PC-3 (cell line): ENCODE measurements at regions not wholly inside any gene's neighbourhood (a gene's known extent, or its start where the extent isn't known, plus 50 kb on each side); places are given as distances from the start of the nearest gene placed in this dataset.

Source experiments
- ATAC-seq: fragments of 200-7000 bp; cut with Tn5 transposase; 2 replicates; pipeline ENCODE4 v1.9.1; 2020; ENCODE audit warnings: mild to moderate bottlenecking, moderate library complexity
- BruUV-seq: library from RNA; stranded (reverse); fragments of 400-500 nt; replicated peaks from 2 replicates; lab custom pipeline; 2021; lab: Mats Ljungman, UMichigan
- CTCF ChIA-PET: fragments of 300-600 bp; sonication (Branson Sonifier 250); formaldehyde crosslinking; loops from one replicate; lab custom pipeline; 2022; ENCODE audit warnings: antibody characterized with exemption; lab: Charles Lee
- POLR2A ChIA-PET: fragments of 300-600 bp; sonication (Branson Sonifier 250); formaldehyde crosslinking; loops from one replicate; lab custom pipeline; 2022; ENCODE audit warnings: antibody characterized with exemption; ENCODE audit not compliant: unreplicated experiment; lab: Charles Lee
- DNase-seq: peaks from one replicate; pipeline ENCODE4 v3.0.0-alpha.2; 2015
- H2AFZ ChIP-seq: fragments of 300-600 bp; sonication (generic); 2 replicates; pipeline ENCODE4 v1.6.0; 2016; ENCODE audit warnings: antibody characterized with exemption, low read length
- H3F3A ChIP-seq: fragments of 300-600 bp; sonication (generic); one replicate; pipeline ENCODE4 v1.6.0; 2017; ENCODE audit warnings: antibody characterized with exemption, low read length, control low read depth, mild to moderate bottlenecking; ENCODE audit not compliant: unreplicated experiment
- H3K27ac ChIP-seq: fragments of 300-600 bp; sonication (generic); 2 replicates; pipeline ENCODE4 v1.5.1; 2016; ENCODE audit warnings: mild to moderate bottlenecking, low read length
- H3K27me3 ChIP-seq: fragments of 300-600 bp; sonication (generic); 2 replicates; pipeline ENCODE4 v1.6.1; 2016; ENCODE audit warnings: low read length, mixed read lengths
- H3K36me3 ChIP-seq: fragments of 300-600 bp; sonication (generic); 2 replicates; pipeline ENCODE4 v1.6.1; 2016; ENCODE audit warnings: low read depth, mixed run types, low read length, mixed read lengths
- H3K4me1 ChIP-seq: fragments of 300-600 bp; sonication (generic); 2 replicates; pipeline ENCODE4 v1.5.1; 2016; ENCODE audit warnings: low read length; ENCODE audit not compliant: insufficient read depth
- H3K4me2 ChIP-seq: fragments of 300-600 bp; sonication (generic); 2 replicates; pipeline ENCODE4 v1.6.0; 2016; ENCODE audit warnings: low read length
- H3K4me3 ChIP-seq: fragments of 300-600 bp; sonication (generic); 2 replicates; pipeline ENCODE4 v1.5.1; 2016; ENCODE audit warnings: mild to moderate bottlenecking, low read length, mixed read lengths
- H3K79me2 ChIP-seq: fragments of 300-600 bp; sonication (generic); 2 replicates; pipeline ENCODE4 v1.6.1; 2017; ENCODE audit warnings: low read length, mixed read lengths
- H3K9ac ChIP-seq: fragments of 300-600 bp; sonication (generic); 2 replicates; pipeline ENCODE4 v1.6.0; 2016; ENCODE audit warnings: mild to moderate bottlenecking, low read length
- H3K9me2 ChIP-seq: fragments of 300-600 bp; sonication (generic); replicated peaks from 2 replicates; pipeline ENCODE4 v1.6.1; 2016; ENCODE audit warnings: mixed run types, low read length, mixed read lengths
- H3K9me3 ChIP-seq: fragments of 300-600 bp; sonication (generic); 2 replicates; pipeline ENCODE4 v1.6.1; 2016; ENCODE audit warnings: low read length, mixed read lengths
- H4K20me1 ChIP-seq: fragments of 300-600 bp; sonication (generic); 2 replicates; pipeline ENCODE4 v1.6.1; 2016; ENCODE audit warnings: low read length, mixed read lengths
- EZH2 ChIP-seq: fragments of 300-600 bp; sonication (generic); IDR thresholded peaks from one replicate; pipeline ENCODE4 v1.6.1; 2017; ENCODE audit warnings: antibody characterized with exemption, mild to moderate bottlenecking, low read length; ENCODE audit not compliant: unreplicated experiment
- EZH2phosphoT487 ChIP-seq: fragments of 300-600 bp; sonication (generic); IDR thresholded peaks from 2 replicates; pipeline ENCODE4 v1.6.1; 2018; ENCODE audit warnings: mild to moderate bottlenecking, antibody characterized with exemption, low read length, borderline replicate concordance
- intact Hi-C: fragments of 100-400 bp; cut with micrococcal nuclease; formaldehyde crosslinking; loops from 2 replicates; pipeline ENCODE4 v1.9.0; 2023
- TF ChIP-seq, protein P1 (sequence below): fragments of 300-600 bp; sonication (generic); conservative IDR thresholded peaks from 2 replicates; pipeline ENCODE4 v1.5.1; 2017; ENCODE audit warnings: antibody characterized with exemption, low read depth, mild to moderate bottlenecking, low read length

- no TSS peak for BruUV-seq
- peaks cover 45% of the 10 kb centered on the region for H3K27me3 ChIP-seq
- POLR2A ChIA-PET, result no interaction called here
- H3K4me3 ChIP-seq, result no peak overlapping the region
- H3K9ac ChIP-seq, result no peak overlapping the region
- intact Hi-C loops, result no loop called here
- DNase-seq (peak; percentile 32), ATAC-seq (no peak)
- H3K9me3 ChIP-seq, result no peaks in the 10 kb centered on the region
- no peak overlapping the region for H3K4me2 ChIP-seq
- CTCF ChIA-PET, result interaction anchor here (0.6 kb wide), 1 partner anchor 64 kb away, joined by 3 read pairs; no protein-coding TSS in a partner anchor
- H3K27ac ChIP-seq, result no peak overlapping the region
- no peaks in the 10 kb centered on the region for H3K4me1 ChIP-seq
- TF ChIP-seq EZH2 (no peak), EZH2phosphoT487 (no peak)
- TF ChIP-seq, protein P1, sequence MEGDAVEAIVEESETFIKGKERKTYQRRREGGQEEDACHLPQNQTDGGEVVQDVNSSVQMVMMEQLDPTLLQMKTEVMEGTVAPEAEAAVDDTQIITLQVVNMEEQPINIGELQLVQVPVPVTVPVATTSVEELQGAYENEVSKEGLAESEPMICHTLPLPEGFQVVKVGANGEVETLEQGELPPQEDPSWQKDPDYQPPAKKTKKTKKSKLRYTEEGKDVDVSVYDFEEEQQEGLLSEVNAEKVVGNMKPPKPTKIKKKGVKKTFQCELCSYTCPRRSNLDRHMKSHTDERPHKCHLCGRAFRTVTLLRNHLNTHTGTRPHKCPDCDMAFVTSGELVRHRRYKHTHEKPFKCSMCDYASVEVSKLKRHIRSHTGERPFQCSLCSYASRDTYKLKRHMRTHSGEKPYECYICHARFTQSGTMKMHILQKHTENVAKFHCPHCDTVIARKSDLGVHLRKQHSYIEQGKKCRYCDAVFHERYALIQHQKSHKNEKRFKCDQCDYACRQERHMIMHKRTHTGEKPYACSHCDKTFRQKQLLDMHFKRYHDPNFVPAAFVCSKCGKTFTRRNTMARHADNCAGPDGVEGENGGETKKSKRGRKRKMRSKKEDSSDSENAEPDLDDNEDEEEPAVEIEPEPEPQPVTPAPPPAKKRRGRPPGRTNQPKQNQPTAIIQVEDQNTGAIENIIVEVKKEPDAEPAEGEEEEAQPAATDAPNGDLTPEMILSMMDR, result no peak
- H3K9me2 ChIP-seq, result no peaks in the 10 kb centered on the region
- no peaks in the 10 kb centered on the region for H3K79me2 ChIP-seq
- no peaks in the 10 kb centered on the region for H4K20me1 ChIP-seq
- H3F3A ChIP-seq, result no peaks in the 10 kb centered on the region
- H3K36me3 ChIP-seq, result no peaks in the 10 kb centered on the region
- no peak overlapping the region for H2AFZ ChIP-seq
These were observed 168.8 kb downstream of the RCN1 start for GRCh38 chr11:32259641-32260081.

DNA sequence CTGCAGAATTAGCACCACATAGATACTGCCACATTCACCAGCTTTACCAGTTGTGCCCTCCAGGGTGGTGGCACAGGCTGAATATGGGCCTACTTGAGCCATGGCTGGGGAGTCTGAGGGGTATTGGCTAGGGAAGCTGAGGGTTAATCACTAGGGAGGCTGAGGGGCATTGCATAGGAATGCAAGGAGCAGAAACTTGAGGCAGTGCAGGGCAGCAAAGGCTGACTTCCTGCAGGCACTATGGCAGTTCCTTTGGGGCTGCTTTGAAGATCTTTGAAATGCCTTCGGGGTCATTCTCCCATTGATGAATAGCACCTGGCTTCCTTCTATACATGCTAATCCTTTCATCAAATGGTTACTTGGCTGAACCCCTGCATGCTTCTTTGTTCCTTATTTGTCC is 171.5 kb downstream of the RCN1 start:
- BruUV-seq, result no TSS peak
- Histone ChIP-seq H3K27me3 (peaks cover 39% of the 10 kb centered on the region), H3K4me2 (no peak overlapping the region), H3K9ac (no peak overlapping the region), H3K4me3 (no peak overlapping the region), H3K79me2 (no peaks in the 10 kb centered on the region), H3F3A (no peaks in the 10 kb centered on the region), H4K20me1 (no peaks in the 10 kb centered on the region), H3K36me3 (no peaks in the 10 kb centered on the region), H3K9me2 (no peaks in the 10 kb centered on the region), H3K4me1 (no peaks in the 10 kb centered on the region), H3K9me3 (no peaks in the 10 kb centered on the region), H2AFZ (no peak overlapping the region), H3K27ac (no peak overlapping the region)
- ChIA-PET CTCF (no interaction called here), POLR2A (interaction anchor here (0.6 kb wide), 1 partner anchor 52 kb away, joined by 4 read pairs; no protein-coding TSS in a partner anchor)
- TF ChIP-seq, protein P1, result no peak
- TF ChIP-seq EZH2, result no peak
- no peak for TF ChIP-seq EZH2phosphoT487
- no peak for DNase-seq
- no peak for ATAC-seq
- intact Hi-C loops, result no loop called here

- Histone ChIP-seq H2AFZ (no peak overlapping the region), H3K4me2 (no peak overlapping the region), H3K27ac (no peak overlapping the region), H3K36me3 (no peaks in the 10 kb centered on the region), H3K4me1 (no peaks in the 10 kb centered on the region), H3K79me2 (no peaks in the 10 kb centered on the region), H3K9me2 (no peaks in the 10 kb centered on the region), H3K4me3 (no peak overlapping the region), H3K27me3 (peaks cover 26% of the 10 kb centered on the region), H4K20me1 (no peaks in the 10 kb centered on the region), H3F3A (no peaks in the 10 kb centered on the region), H3K9ac (no peak overlapping the region), H3K9me3 (no peaks in the 10 kb centered on the region)
- BruUV-seq, result no TSS peak
- ChIA-PET POLR2A (no interaction called here), CTCF (no interaction called here)
- ATAC-seq, result no peak
- no peak for DNase-seq
- intact Hi-C loops, result no loop called here
- TF ChIP-seq, protein P1, result no peak
- TF ChIP-seq EZH2phosphoT487, result no peak
- TF ChIP-seq EZH2, result no peak
These were observed 169.4 kb downstream of the WT1 start for GRCh38 chr11:32265911-32266310.
